GM23338 (cell line): ENCODE measurements at regions not wholly inside any gene's neighbourhood (a gene's known extent, or its start where the extent isn't known, plus 50 kb on each side); places are given as distances from the start of the nearest gene placed in this dataset.

Experiments
- ATAC-seq: fragments of 200-7000 bp; cut with Tn5 transposase; 3 replicates; pipeline ENCODE4 v1.9.1; 2020
- DNase-seq: peaks from one replicate; pipeline ENCODE4 v3.0.0-alpha.2; 2015; ENCODE audit warnings: low spot score
- H2AFZ ChIP-seq: fragments of 200-600 bp; sonication (generic); 2 replicates; pipeline ENCODE4 v1.8.0; 2016; ENCODE audit warnings: antibody characterized with exemption, mild to moderate bottlenecking, moderate library complexity
- H3F3A ChIP-seq: fragments of 200-600 bp; sonication (generic); replicated peaks from 2 replicates; pipeline ENCODE4 v1.8.0; 2017; ENCODE audit warnings: antibody characterized with exemption, mixed run types, low read depth
- H3K27ac ChIP-seq: fragments of 200-600 bp; sonication (generic); 2 replicates; pipeline ENCODE4 v1.6.1; 2016; ENCODE audit warnings: low read depth
- H3K27me3 ChIP-seq: fragments of 200-600 bp; sonication (generic); 2 replicates; pipeline ENCODE4 v1.8.0; 2016; ENCODE audit warnings: mild to moderate bottlenecking, mixed run types, moderate library complexity; ENCODE audit not compliant: insufficient read depth
- H3K36me3 ChIP-seq: fragments of 200-600 bp; sonication (generic); 2 replicates; pipeline ENCODE4 v1.8.0; 2016; ENCODE audit warnings: mild to moderate bottlenecking; ENCODE audit not compliant: insufficient read depth
- H3K4me1 ChIP-seq: fragments of 200-600 bp; sonication (generic); 2 replicates; pipeline ENCODE4 v1.8.0; 2016; ENCODE audit warnings: mild to moderate bottlenecking, moderate library complexity; ENCODE audit not compliant: insufficient read depth
- H3K4me2 ChIP-seq: fragments of 200-600 bp; sonication (generic); 2 replicates; pipeline ENCODE4 v1.7.1; 2017; ENCODE audit warnings: mixed run types
- H3K4me3 ChIP-seq: fragments of 200-600 bp; sonication (generic); 2 replicates; pipeline ENCODE4 v1.6.1; 2016; ENCODE audit warnings: mixed run types
- H3K79me2 ChIP-seq: fragments of 200-600 bp; sonication (generic); replicated peaks from 2 replicates; pipeline ENCODE4 v1.8.0; 2017; ENCODE audit warnings: mild to moderate bottlenecking; ENCODE audit not compliant: insufficient read depth
- H3K9me2 ChIP-seq: fragments of 200-600 bp; sonication (generic); 2 replicates; pipeline ENCODE4 v1.8.0; 2017; ENCODE audit not compliant: insufficient read depth
- H4K20me1 ChIP-seq: fragments of 200-600 bp; sonication (generic); replicated peaks from 2 replicates; pipeline ENCODE4 v1.8.0; 2017; ENCODE audit warnings: mild to moderate bottlenecking; ENCODE audit not compliant: insufficient read depth
- H3K27ac Mint-ChIP-seq: 2 replicates; pipeline ENCODE4 v1.8.0; 2020; ENCODE audit warnings: inconsistent platforms, mild to moderate bottlenecking, moderate library complexity, mixed read lengths
- H3K27me3 Mint-ChIP-seq: 3 replicates; pipeline ENCODE4 v1.8.0; 2022; ENCODE audit warnings: low read depth, mild to moderate bottlenecking, moderate library complexity, mixed read lengths, inconsistent platforms; ENCODE audit not compliant: insufficient read depth, poor library complexity
- H3K36me3 Mint-ChIP-seq: 3 replicates; pipeline ENCODE4 v1.8.0; 2021; ENCODE audit warnings: low read depth, mild to moderate bottlenecking, inconsistent platforms, moderate library complexity, mixed read lengths
- H3K4me1 Mint-ChIP-seq: 3 replicates; pipeline ENCODE4 v1.8.0; 2020; ENCODE audit warnings: mild to moderate bottlenecking, inconsistent platforms, mixed read lengths
- H3K4me3 Mint-ChIP-seq: 3 replicates; pipeline ENCODE4 v1.8.0; 2021; ENCODE audit warnings: moderate library complexity, mild to moderate bottlenecking, inconsistent platforms, mixed read lengths
- H3K9me3 Mint-ChIP-seq: 3 replicates; pipeline ENCODE4 v1.8.0; 2020; ENCODE audit warnings: moderate library complexity, mild to moderate bottlenecking, inconsistent platforms, mixed read lengths
- CREB1 ChIP-seq: fragments of 250-450 bp; sonication (Bioruptor Pico); IDR thresholded peaks from 2 replicates; pipeline ENCODE4 v1.5.0; 2020; ENCODE audit warnings: low read depth, mild to moderate bottlenecking, moderate library complexity
- EZH2 ChIP-seq: fragments of 200-600 bp; sonication (generic); IDR thresholded peaks from one replicate; pipeline ENCODE4 v1.8.0; 2017; ENCODE audit warnings: antibody characterized with exemption, mild to moderate bottlenecking, low read depth; ENCODE audit not compliant: unreplicated experiment
- EZH2phosphoT487 ChIP-seq: fragments of 200-600 bp; sonication (generic); IDR thresholded peaks from one replicate; pipeline ENCODE4 v1.8.1; 2018; ENCODE audit warnings: antibody characterized with exemption; ENCODE audit not compliant: unreplicated experiment
- JUNB ChIP-seq: IDR thresholded peaks from one replicate; pipeline ENCODE4 v1.6.1; 2016; ENCODE audit warnings: antibody characterized with exemption; ENCODE audit not compliant: unreplicated experiment
- NANOG ChIP-seq: IDR thresholded peaks from 2 replicates; pipeline ENCODE4 v1.6.1; 2016; ENCODE audit warnings: antibody characterized with exemption, borderline replicate concordance
- POLR2AphosphoS5 ChIP-seq: IDR thresholded peaks from 2 replicates; pipeline ENCODE4 v1.6.1; 2016; ENCODE audit warnings: antibody characterized with exemption, low read depth
- STAT1 ChIP-seq: IDR thresholded peaks from one replicate; pipeline ENCODE4 v1.6.1; 2016; ENCODE audit warnings: antibody characterized with exemption; ENCODE audit not compliant: unreplicated experiment
- ZNF114 ChIP-seq: fragments of 250-450 bp; sonication (Bioruptor Pico); IDR thresholded peaks from 2 replicates; pipeline ENCODE4 v1.5.0; 2020; ENCODE audit warnings: mild to moderate bottlenecking, moderate library complexity
- ZNF331 ChIP-seq: fragments of 250-450 bp; sonication (Bioruptor Pico); IDR thresholded peaks from 2 replicates; pipeline ENCODE4 v1.5.0; 2020; ENCODE audit warnings: low read depth, mild to moderate bottlenecking, moderate library complexity
- TF ChIP-seq, protein P1 (sequence below), 2 experiments: fragments of 200-600 bp in 1 of 2; sonication (generic) in 1 of 2; conservative IDR thresholded peaks; 2 replicates each; pipeline versions ENCODE4 v1.5.1 to v1.6.1; 2016 to 2017; ENCODE audit warnings: antibody characterized with exemption in 2 of 2, low read depth in 2 of 2, mild to moderate bottlenecking in 2 of 2, moderate library complexity in 1 of 2
- TF ChIP-seq, protein P2 (sequence below): IDR thresholded peaks from 2 replicates; pipeline ENCODE4 v1.6.1; 2016; ENCODE audit warnings: antibody characterized with exemption
- TF ChIP-seq, protein P3 (sequence below): fragments of 250-450 bp; sonication (Bioruptor Pico); IDR thresholded peaks from 2 replicates; pipeline ENCODE4 v1.5.0; 2020; ENCODE audit warnings: mild to moderate bottlenecking, moderate library complexity

DNA sequence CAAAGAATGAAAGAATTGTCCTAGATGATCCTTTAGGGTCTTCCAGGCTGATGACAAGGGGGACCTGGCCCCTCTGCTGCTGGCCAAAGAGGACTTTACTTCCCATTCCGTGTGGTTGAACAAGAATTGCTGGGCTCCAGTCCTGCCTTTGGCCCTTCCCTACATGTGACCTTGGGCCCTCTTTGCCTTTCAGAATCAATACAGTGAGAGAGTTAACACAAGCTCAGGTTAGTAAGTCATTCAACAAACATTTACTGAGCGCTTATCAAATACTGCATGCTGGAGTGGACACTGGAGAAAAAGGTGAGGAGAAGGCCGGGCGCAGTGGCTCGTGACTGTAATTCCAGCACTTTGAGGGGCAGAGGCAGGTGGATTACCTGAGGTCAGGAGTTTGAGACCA is 113.1 kb downstream of the C9orf50 start (continued):
- TF ChIP-seq, protein P1, sequence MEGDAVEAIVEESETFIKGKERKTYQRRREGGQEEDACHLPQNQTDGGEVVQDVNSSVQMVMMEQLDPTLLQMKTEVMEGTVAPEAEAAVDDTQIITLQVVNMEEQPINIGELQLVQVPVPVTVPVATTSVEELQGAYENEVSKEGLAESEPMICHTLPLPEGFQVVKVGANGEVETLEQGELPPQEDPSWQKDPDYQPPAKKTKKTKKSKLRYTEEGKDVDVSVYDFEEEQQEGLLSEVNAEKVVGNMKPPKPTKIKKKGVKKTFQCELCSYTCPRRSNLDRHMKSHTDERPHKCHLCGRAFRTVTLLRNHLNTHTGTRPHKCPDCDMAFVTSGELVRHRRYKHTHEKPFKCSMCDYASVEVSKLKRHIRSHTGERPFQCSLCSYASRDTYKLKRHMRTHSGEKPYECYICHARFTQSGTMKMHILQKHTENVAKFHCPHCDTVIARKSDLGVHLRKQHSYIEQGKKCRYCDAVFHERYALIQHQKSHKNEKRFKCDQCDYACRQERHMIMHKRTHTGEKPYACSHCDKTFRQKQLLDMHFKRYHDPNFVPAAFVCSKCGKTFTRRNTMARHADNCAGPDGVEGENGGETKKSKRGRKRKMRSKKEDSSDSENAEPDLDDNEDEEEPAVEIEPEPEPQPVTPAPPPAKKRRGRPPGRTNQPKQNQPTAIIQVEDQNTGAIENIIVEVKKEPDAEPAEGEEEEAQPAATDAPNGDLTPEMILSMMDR (conservative IDR thresholded peaks at IDR 0.05; ENCODE audit: low read depth in 2 of 2), result no peak

DNA sequence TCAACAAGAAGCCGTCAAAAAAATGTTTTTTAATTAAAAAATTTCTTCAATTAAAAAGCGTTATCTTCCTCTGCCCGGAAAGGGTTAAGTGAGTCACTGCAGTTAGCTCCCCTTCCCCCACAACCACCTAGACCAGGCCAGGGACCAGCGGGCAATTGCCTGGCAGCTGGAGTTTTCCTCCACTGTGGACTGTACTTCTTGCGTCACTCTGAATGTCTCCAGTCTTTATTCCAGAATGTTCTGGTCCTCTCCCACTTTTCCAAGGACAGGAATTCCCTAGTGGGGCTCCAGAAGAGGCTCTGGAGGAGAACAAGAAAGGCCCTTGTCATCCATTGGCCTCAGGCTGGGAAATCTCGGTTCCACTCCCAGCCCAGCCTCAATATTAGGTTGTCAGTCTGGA is 114.0 kb downstream of the C9orf50 start:
- no peak overlapping the region for H3K27ac Mint-ChIP-seq
- no peak overlapping the region for H3K4me2 ChIP-seq
- H3K36me3 ChIP-seq, result no peaks in the 10 kb centered on the region; the same call in 1 of the 2 replicates
- H2AFZ ChIP-seq, result no peak overlapping the region; the same call in 1 of the 2 replicates
- peaks cover 8% of the 10 kb centered on the region; the same call in 2 of the 3 replicates for H3K9me3 Mint-ChIP-seq
- DNase-seq (peak; percentile 39), ATAC-seq (peak; percentile 32)
- peaks cover 8% of the 10 kb centered on the region; the same call in 1 of the 2 replicates for H3K4me1 ChIP-seq
- H3K36me3 Mint-ChIP-seq, result 0 out of 3 replicates have a peak, but pooled peaks cover 3% of the 10 kb centered on the region
- H3K9me2 ChIP-seq, result no peaks in the 10 kb centered on the region
- H3F3A ChIP-seq, result no peaks in the 10 kb centered on the region
- H3K79me2 ChIP-seq, result no peaks in the 10 kb centered on the region
- H3K4me1 Mint-ChIP-seq, result peaks cover 18% of the 10 kb centered on the region
- no peak overlapping the region for H3K4me3 ChIP-seq
- no peaks in the 10 kb centered on the region for H4K20me1 ChIP-seq
- peaks cover 19% of the 10 kb centered on the region for H3K27me3 Mint-ChIP-seq
- no peak overlapping the region for H3K4me3 Mint-ChIP-seq
- H3K27me3 ChIP-seq, result no peaks in the 10 kb centered on the region
- H3K27ac ChIP-seq, result no peak overlapping the region
- TF ChIP-seq STAT1 (no peak), CREB1 (CRISPR knock-in tag) (no peak), ZNF114 (CRISPR knock-in tag) (no peak), POLR2AphosphoS5 (no peak), ZNF331 (CRISPR knock-in tag) (no peak), EZH2phosphoT487 (no peak), NANOG (no peak), EZH2 (no peak), JUNB (no peak)
- TF ChIP-seq, protein P2, sequence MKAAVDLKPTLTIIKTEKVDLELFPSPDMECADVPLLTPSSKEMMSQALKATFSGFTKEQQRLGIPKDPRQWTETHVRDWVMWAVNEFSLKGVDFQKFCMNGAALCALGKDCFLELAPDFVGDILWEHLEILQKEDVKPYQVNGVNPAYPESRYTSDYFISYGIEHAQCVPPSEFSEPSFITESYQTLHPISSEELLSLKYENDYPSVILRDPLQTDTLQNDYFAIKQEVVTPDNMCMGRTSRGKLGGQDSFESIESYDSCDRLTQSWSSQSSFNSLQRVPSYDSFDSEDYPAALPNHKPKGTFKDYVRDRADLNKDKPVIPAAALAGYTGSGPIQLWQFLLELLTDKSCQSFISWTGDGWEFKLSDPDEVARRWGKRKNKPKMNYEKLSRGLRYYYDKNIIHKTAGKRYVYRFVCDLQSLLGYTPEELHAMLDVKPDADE, result no peak
- TF ChIP-seq, protein P3, sequence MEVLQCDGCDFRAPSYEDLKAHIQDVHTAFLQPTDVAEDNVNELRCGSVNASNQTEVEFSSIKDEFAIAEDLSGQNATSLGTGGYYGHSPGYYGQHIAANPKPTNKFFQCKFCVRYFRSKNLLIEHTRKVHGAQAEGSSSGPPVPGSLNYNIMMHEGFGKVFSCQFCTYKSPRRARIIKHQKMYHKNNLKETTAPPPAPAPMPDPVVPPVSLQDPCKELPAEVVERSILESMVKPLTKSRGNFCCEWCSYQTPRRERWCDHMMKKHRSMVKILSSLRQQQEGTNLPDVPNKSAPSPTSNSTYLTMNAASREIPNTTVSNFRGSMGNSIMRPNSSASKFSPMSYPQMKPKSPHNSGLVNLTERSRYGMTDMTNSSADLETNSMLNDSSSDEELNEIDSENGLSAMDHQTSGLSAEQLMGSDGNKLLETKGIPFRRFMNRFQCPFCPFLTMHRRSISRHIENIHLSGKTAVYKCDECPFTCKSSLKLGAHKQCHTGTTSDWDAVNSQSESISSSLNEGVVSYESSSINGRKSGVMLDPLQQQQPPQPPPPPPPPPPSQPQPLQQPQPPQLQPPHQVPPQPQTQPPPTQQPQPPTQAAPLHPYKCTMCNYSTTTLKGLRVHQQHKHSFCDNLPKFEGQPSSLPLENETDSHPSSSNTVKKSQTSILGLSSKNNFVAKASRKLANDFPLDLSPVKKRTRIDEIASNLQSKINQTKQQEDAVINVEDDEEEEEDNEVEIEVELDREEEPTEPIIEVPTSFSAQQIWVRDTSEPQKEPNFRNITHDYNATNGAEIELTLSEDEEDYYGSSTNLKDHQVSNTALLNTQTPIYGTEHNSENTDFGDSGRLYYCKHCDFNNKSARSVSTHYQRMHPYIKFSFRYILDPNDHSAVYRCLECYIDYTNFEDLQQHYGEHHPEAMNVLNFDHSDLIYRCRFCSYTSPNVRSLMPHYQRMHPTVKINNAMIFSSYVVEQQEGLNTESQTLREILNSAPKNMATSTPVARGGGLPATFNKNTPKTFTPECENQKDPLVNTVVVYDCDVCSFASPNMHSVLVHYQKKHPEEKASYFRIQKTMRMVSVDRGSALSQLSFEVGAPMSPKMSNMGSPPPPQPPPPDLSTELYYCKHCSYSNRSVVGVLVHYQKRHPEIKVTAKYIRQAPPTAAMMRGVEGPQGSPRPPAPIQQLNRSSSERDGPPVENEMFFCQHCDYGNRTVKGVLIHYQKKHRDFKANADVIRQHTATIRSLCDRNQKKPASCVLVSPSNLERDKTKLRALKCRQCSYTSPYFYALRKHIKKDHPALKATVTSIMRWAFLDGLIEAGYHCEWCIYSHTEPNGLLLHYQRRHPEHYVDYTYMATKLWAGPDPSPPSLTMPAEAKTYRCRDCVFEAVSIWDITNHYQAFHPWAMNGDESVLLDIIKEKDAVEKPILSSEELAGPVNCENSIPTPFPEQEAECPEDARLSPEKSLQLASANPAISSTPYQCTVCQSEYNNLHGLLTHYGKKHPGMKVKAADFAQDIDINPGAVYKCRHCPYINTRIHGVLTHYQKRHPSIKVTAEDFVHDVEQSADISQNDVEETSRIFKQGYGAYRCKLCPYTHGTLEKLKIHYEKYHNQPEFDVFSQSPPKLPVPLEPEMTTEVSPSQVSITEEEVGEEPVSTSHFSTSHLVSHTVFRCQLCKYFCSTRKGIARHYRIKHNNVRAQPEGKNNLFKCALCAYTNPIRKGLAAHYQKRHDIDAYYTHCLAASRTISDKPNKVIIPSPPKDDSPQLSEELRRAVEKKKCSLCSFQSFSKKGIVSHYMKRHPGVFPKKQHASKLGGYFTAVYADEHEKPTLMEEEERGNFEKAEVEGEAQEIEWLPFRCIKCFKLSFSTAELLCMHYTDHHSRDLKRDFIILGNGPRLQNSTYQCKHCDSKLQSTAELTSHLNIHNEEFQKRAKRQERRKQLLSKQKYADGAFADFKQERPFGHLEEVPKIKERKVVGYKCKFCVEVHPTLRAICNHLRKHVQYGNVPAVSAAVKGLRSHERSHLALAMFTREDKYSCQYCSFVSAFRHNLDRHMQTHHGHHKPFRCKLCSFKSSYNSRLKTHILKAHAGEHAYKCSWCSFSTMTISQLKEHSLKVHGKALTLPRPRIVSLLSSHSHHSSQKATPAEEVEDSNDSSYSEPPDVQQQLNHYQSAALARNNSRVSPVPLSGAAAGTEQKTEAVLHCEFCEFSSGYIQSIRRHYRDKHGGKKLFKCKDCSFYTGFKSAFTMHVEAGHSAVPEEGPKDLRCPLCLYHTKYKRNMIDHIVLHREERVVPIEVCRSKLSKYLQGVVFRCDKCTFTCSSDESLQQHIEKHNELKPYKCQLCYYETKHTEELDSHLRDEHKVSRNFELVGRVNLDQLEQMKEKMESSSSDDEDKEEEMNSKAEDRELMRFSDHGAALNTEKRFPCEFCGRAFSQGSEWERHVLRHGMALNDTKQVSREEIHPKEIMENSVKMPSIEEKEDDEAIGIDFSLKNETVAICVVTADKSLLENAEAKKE (CRISPR knock-in tag), result no peak
- TF ChIP-seq, protein P1 (conservative IDR thresholded peaks at IDR 0.05; ENCODE audit: low read depth in 2 of 2), result no peak
